ENCODE measurements at regions not wholly inside any gene's neighbourhood (a gene's known extent, or its start where the extent isn't known, plus 50 kb on each side); places are given as distances from the start of the nearest gene placed in this dataset.

DNA sequence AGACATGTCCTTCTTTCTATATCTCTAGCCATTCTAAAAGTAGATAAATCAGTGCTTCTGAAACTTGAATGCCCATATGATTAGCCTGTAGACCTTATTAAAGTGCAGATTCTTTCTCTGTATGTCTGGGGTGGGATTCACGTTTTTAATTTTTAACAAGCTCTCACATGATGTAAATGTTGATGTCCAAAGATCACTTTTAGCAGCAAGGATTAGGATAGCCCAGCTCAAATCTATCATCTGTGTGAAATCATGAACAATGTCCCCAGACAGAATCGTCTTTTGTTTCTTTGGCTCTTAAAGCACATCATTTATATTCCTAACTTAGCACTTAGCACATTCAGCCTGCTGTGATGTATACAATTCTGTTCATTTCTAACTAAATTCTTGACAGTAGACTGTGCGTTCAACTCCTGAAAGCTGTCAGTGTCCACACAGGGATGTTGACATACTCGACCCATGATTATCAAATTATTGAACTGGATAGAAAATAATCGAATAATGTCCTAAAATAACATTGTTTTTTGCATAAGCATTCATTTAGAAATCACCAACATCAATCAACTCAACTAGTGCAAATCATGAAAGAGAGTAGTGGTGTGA is 102.1 kb upstream of the MLIP start:
- no peak overlapping the region for H3K4me3 ChIP-seq (ENCODE audit: low read length)
- no peaks in the 10 kb centered on the region for H4K20me1 ChIP-seq (ENCODE audit: control insufficient read depth, insufficient read depth, low read depth, low read length)
- H3K79me2 ChIP-seq (ENCODE audit: control insufficient read depth, low read length): no peaks in the 10 kb centered on the region
- TF ChIP-seq EZH2phosphoT487 (IDR thresholded peaks at IDR 0.05; ENCODE audit: borderline replicate concordance, low read length): no peak
- TF ChIP-seq, protein P1, sequence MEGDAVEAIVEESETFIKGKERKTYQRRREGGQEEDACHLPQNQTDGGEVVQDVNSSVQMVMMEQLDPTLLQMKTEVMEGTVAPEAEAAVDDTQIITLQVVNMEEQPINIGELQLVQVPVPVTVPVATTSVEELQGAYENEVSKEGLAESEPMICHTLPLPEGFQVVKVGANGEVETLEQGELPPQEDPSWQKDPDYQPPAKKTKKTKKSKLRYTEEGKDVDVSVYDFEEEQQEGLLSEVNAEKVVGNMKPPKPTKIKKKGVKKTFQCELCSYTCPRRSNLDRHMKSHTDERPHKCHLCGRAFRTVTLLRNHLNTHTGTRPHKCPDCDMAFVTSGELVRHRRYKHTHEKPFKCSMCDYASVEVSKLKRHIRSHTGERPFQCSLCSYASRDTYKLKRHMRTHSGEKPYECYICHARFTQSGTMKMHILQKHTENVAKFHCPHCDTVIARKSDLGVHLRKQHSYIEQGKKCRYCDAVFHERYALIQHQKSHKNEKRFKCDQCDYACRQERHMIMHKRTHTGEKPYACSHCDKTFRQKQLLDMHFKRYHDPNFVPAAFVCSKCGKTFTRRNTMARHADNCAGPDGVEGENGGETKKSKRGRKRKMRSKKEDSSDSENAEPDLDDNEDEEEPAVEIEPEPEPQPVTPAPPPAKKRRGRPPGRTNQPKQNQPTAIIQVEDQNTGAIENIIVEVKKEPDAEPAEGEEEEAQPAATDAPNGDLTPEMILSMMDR (IDR thresholded peaks at IDR 0.05; ENCODE audit: low read depth, low read length, poor library complexity, severe bottlenecking): no peak
- H3K9me2 ChIP-seq (replicated peaks; ENCODE audit: control insufficient read depth, low read length): no peaks in the 10 kb centered on the region
- 0 out of 2 replicates have a peak, but pooled peaks cover 2% of the 10 kb centered on the region for H3K27me3 ChIP-seq (ENCODE audit: control insufficient read depth, low read length)
- no peaks in the 10 kb centered on the region for H3K9me3 ChIP-seq (ENCODE audit: control insufficient read depth, insufficient read depth, low read length)
- H3K36me3 ChIP-seq (ENCODE audit: control insufficient read depth, low read length): no peaks in the 10 kb centered on the region
- no peak overlapping the region for H3K4me2 ChIP-seq (ENCODE audit: low read length)
- H3K4me1 ChIP-seq (ENCODE audit: control insufficient read depth, low read length): no peaks in the 10 kb centered on the region
- H3F3A ChIP-seq (ENCODE audit: control insufficient read depth, insufficient read depth): no peaks in the 10 kb centered on the region
- no peak overlapping the region for H3K27ac ChIP-seq (ENCODE audit: low read depth, low read length)

DNA sequence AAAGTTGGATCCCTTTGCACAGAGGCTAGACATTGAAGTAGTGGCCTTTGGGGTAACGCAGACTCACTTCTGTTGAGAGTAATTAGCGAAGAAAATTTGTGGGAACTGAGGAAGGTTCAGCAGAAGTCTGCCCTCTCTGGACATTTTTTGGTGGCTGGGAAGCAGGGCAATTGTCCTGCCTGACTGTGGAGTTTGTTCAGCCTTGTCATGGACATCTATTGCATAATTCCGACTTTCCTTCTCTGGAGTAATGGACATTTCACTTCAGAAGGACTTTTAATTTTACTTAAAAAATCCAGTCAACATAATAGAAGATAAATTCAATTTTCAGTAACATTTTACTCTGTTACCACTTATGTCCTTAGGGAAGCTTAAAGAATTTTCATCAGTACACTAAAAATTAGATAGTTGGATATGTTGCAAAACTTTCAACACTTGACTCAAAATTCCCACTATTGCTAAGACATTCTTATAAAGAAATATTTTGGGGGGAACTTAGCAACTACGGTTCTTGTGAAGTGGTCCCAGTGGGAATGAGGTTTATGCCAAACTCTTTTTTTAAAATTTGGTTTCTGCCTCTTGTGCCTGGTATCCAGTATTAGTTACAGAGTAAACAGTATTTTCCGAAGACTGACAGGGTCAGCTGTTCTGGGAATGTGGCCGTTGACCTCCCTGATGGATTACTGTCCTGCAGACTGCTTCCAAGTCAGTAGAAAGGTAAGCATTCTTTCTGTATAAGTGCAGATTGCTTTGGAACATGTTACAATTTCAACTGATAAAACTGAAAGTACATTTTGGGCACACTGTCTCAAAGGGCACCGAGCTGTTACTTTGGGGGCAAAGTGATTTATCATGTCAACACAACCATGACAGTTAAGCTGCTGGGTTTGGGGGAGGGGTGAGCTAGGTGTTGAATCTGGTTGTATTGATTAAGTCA is 100.6 kb upstream of the MLIP start:
- Histone ChIP-seq H3K27ac (ENCODE audit: low read depth, low read length) (no peak overlapping the region), H3K4me2 (ENCODE audit: low read length) (no peak overlapping the region), H3K9me3 (ENCODE audit: control insufficient read depth, insufficient read depth, low read length) (no peaks in the 10 kb centered on the region), H3K9me2 (replicated peaks; ENCODE audit: control insufficient read depth, low read length) (no peaks in the 10 kb centered on the region), H3K4me1 (ENCODE audit: control insufficient read depth, low read length) (no peaks in the 10 kb centered on the region), H4K20me1 (ENCODE audit: control insufficient read depth, insufficient read depth, low read depth, low read length) (no peaks in the 10 kb centered on the region), H3K27me3 (ENCODE audit: control insufficient read depth, low read length) (0 out of 2 replicates have a peak, but pooled peaks cover 2% of the 10 kb centered on the region), H3F3A (ENCODE audit: control insufficient read depth, insufficient read depth) (no peaks in the 10 kb centered on the region), H3K79me2 (ENCODE audit: control insufficient read depth, low read length) (no peaks in the 10 kb centered on the region), H3K4me3 (ENCODE audit: low read length) (no peak overlapping the region), H3K36me3 (ENCODE audit: control insufficient read depth, low read length) (no peaks in the 10 kb centered on the region)
- TF ChIP-seq, protein P1 (IDR thresholded peaks at IDR 0.05; ENCODE audit: low read depth, low read length, poor library complexity, severe bottlenecking): no peak
- no peak for TF ChIP-seq EZH2phosphoT487 (IDR thresholded peaks at IDR 0.05; ENCODE audit: borderline replicate concordance, low read length)

DNA sequence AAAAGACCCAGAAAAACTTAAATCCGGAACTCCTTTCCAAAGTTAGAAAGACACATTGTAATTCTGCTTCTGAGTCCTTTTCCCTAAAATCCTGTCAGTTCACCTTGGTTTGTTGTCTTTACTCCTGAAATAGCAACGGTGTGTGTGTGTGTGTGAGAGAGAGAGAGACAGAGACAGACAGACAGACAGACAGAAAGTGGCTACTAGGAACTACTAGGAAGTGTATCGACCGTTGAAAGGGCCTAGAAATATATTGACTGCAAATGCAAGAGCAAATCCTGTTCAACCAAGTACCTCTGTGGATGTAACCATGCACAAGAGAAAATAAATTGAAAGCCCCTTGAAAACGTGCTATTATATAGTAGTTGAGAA is 100.0 kb upstream of the MLIP start:
- H3K79me2 ChIP-seq (ENCODE audit: control insufficient read depth, low read length): no peaks in the 10 kb centered on the region
- TF ChIP-seq, protein P1 (IDR thresholded peaks at IDR 0.05; ENCODE audit: low read depth, low read length, poor library complexity, severe bottlenecking): no peak
- TF ChIP-seq EZH2phosphoT487 (IDR thresholded peaks at IDR 0.05; ENCODE audit: borderline replicate concordance, low read length): no peak

More for the DNA sequence above, 100.0 kb upstream of the MLIP start:
- Histone ChIP-seq H3K27ac (ENCODE audit: low read depth, low read length) (no peak overlapping the region), H3K36me3 (ENCODE audit: control insufficient read depth, low read length) (no peaks in the 10 kb centered on the region), H3K9me2 (replicated peaks; ENCODE audit: control insufficient read depth, low read length) (no peaks in the 10 kb centered on the region), H3K4me3 (ENCODE audit: low read length) (no peak overlapping the region), H3K9me3 (ENCODE audit: control insufficient read depth, insufficient read depth, low read length) (no peaks in the 10 kb centered on the region), H4K20me1 (ENCODE audit: control insufficient read depth, insufficient read depth, low read depth, low read length) (no peaks in the 10 kb centered on the region), H3F3A (ENCODE audit: control insufficient read depth, insufficient read depth) (no peaks in the 10 kb centered on the region), H3K4me1 (ENCODE audit: control insufficient read depth, low read length) (no peaks in the 10 kb centered on the region), H3K4me2 (ENCODE audit: low read length) (no peak overlapping the region), H3K27me3 (ENCODE audit: control insufficient read depth, low read length) (0 out of 2 replicates have a peak, but pooled peaks cover 2% of the 10 kb centered on the region)

Data from DOHH2 (cell line).